SK-N-SH (cell line): ENCODE measurements at regions not wholly inside any gene's neighbourhood (a gene's known extent, or its start where the extent isn't known, plus 50 kb on each side); places are given as distances from the start of the nearest gene placed in this dataset.

Experiments used
- CHD2 ChIP-seq: fragments of 150-350 bp; IDR thresholded peaks from 2 replicates; pipeline ENCODE4 v1.6.1; 2018; ENCODE audit warnings: low read length; ENCODE audit not compliant: partially characterized antibody
- CTCF ChIP-seq: fragments of 200-600 bp; sonication (generic); IDR thresholded peaks from 2 replicates; pipeline ENCODE4 v1.6.1; 2017; ENCODE audit warnings: antibody characterized with exemption, mild to moderate bottlenecking, moderate library complexity
- ELF1 ChIP-seq: IDR thresholded peaks from 2 replicates; pipeline ENCODE4 v1.4.0; 2012
- FOXJ3 ChIP-seq: sonication (generic); formaldehyde crosslinking; IDR thresholded peaks from 2 replicates; pipeline ENCODE4 v1.5.1; 2020; ENCODE audit warnings: mild to moderate bottlenecking, missing genetic modification reagents
- NRF1 ChIP-seq: IDR thresholded peaks from 2 replicates; pipeline ENCODE4 v1.6.1; 2012; ENCODE audit warnings: low read depth, mild to moderate bottlenecking, low read length
- POLR2AphosphoS5 ChIP-seq: IDR thresholded peaks from 2 replicates; pipeline ENCODE4 v1.6.1; 2012; ENCODE audit warnings: low read depth, low read length
- SIN3A ChIP-seq: IDR thresholded peaks from 2 replicates; pipeline ENCODE4 v1.6.1; 2012; ENCODE audit warnings: low read depth, mild to moderate bottlenecking, low read length, moderate library complexity, borderline replicate concordance
- USF2 ChIP-seq: fragments of 150-350 bp; IDR thresholded peaks from 2 replicates; pipeline ENCODE4 v1.6.1; 2017; ENCODE audit warnings: antibody characterized with exemption, low read length, low read depth, borderline replicate concordance

- TF ChIP-seq CTCF, result no peak
- no peak for TF ChIP-seq CHD2
- no peak for TF ChIP-seq USF2
- TF ChIP-seq SIN3A, result no peak
- no peak for TF ChIP-seq POLR2AphosphoS5
- no peak for TF ChIP-seq ELF1
- no peak for TF ChIP-seq NRF1
- no peak for TF ChIP-seq FOXJ3 (CRISPR knock-in tag)
Observed at GRCh38 chr5:144918371-144918770, 747.7 kb downstream of the KCTD16 start.
